Glutamatergic neuron (in vitro differentiated cells): ENCODE measurements at regions not wholly inside any gene's neighbourhood (a gene's known extent, or its start where the extent isn't known, plus 50 kb on each side); places are given as distances from the start of the nearest gene placed in this dataset.

Source experiments
- DNase-seq: peaks from one replicate; pipeline ENCODE4 v3.0.0; 2022
- H3K27ac Mint-ChIP-seq: one replicate; pipeline ENCODE4 v1.8.0; 2020; ENCODE audit warnings: mild to moderate bottlenecking, mixed read lengths, inconsistent platforms; ENCODE audit not compliant: unreplicated experiment
- H3K27me3 Mint-ChIP-seq: one replicate; pipeline ENCODE4 v1.8.0; 2020; ENCODE audit warnings: mild to moderate bottlenecking, moderate library complexity, mixed read lengths, inconsistent platforms; ENCODE audit not compliant: unreplicated experiment
- H3K36me3 Mint-ChIP-seq: one replicate; pipeline ENCODE4 v1.8.0; 2020; ENCODE audit warnings: mild to moderate bottlenecking, mixed read lengths, inconsistent platforms; ENCODE audit not compliant: unreplicated experiment
- H3K4me1 Mint-ChIP-seq: one replicate; pipeline ENCODE4 v1.8.0; 2020; ENCODE audit warnings: mild to moderate bottlenecking, low read depth, mixed read lengths, inconsistent platforms; ENCODE audit not compliant: unreplicated experiment
- H3K4me3 Mint-ChIP-seq: one replicate; pipeline ENCODE4 v1.8.0; 2020; ENCODE audit warnings: mild to moderate bottlenecking, mixed read lengths, inconsistent platforms; ENCODE audit not compliant: unreplicated experiment
- H3K9me3 Mint-ChIP-seq: one replicate; pipeline ENCODE4 v1.8.0; 2020; ENCODE audit warnings: mild to moderate bottlenecking, moderate library complexity, mixed read lengths, inconsistent platforms; ENCODE audit not compliant: unreplicated experiment
- TF ChIP-seq, protein P1 (sequence below): fragments of 200-600 bp; sonication (generic); IDR thresholded peaks from one replicate; pipeline ENCODE4 v1.5.0; 2021; ENCODE audit not compliant: partially characterized antibody, unreplicated experiment

DNA sequence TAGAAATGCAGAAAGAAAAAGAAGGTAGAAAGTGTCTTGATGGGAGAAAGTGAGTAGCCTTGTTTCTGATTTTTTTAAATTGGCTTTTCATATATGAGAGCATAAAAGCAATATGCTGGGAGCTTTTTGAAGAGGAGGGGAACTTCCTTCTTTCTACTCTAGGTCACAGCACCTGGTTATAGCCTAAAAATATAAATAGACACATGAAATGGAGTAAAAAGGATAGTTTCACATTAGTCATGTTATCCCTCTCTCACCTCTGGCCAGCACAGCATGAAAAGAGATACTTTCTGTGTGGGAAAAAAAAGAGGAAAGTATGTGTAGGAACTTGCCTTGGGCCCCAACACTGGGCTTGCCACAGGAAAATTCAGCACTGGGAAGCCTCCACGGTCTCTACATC, 292.2 kb upstream of the ZWINT start:
- Mint-ChIP-seq H3K4me1 (no peaks in the 10 kb centered on the region), H3K36me3 (peaks cover 7% of the 10 kb centered on the region), H3K9me3 (peaks cover 5% of the 10 kb centered on the region), H3K27me3 (peaks cover 1% of the 10 kb centered on the region), H3K4me3 (no peak overlapping the region), H3K27ac (no peak overlapping the region)
- TF ChIP-seq, protein P1, sequence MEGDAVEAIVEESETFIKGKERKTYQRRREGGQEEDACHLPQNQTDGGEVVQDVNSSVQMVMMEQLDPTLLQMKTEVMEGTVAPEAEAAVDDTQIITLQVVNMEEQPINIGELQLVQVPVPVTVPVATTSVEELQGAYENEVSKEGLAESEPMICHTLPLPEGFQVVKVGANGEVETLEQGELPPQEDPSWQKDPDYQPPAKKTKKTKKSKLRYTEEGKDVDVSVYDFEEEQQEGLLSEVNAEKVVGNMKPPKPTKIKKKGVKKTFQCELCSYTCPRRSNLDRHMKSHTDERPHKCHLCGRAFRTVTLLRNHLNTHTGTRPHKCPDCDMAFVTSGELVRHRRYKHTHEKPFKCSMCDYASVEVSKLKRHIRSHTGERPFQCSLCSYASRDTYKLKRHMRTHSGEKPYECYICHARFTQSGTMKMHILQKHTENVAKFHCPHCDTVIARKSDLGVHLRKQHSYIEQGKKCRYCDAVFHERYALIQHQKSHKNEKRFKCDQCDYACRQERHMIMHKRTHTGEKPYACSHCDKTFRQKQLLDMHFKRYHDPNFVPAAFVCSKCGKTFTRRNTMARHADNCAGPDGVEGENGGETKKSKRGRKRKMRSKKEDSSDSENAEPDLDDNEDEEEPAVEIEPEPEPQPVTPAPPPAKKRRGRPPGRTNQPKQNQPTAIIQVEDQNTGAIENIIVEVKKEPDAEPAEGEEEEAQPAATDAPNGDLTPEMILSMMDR, result no peak
- DNase-seq, result no peak

DNA sequence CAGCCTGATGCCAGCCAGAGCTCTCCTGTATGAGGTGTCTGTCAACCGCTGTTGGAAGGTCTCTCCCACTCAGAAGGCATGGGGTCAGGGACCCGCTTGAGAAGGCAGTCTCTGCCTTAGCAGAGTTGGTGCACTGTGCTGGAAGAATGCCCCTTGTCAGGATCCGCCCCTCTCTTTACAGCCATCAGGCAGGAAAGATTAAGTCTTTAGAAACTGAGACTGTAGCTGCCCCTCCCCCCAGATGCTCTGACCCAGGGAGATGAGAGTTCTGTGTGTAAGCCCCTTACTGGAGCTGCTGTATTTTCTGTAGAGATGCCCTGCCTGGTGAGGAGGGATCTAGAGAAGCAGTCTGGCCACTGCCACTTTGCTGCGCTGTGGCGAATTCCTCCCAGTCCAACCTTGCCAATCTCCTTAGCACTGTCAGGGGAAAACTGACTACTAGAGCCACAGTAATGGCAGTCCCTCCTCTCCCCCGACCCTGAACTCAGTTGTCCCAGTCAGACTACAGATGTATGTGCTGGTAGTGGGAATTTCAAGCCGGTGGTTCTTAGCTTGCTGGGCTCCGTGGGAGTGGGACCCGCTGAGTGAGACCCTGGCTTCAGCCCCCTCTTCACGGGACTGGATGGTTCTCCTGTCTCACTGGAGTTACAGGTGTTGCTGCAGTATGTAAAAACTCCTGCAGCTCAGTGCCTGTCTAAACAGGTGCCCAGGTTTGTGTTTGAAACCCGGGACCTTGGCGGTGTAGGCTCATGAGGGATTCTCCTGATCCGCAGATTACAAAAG, 285.5 kb upstream of the ZWINT start:
- DNase-seq, result no peak
- H3K4me1 Mint-ChIP-seq, result no peaks in the 10 kb centered on the region
- H3K9me3 Mint-ChIP-seq, result no peaks in the 10 kb centered on the region
- H3K27me3 Mint-ChIP-seq, result peaks cover 1% of the 10 kb centered on the region
- no peaks in the 10 kb centered on the region for H3K36me3 Mint-ChIP-seq
- TF ChIP-seq, protein P1, result no peak
- H3K27ac Mint-ChIP-seq, result no peak overlapping the region
- H3K4me3 Mint-ChIP-seq, result no peak overlapping the region

DNA sequence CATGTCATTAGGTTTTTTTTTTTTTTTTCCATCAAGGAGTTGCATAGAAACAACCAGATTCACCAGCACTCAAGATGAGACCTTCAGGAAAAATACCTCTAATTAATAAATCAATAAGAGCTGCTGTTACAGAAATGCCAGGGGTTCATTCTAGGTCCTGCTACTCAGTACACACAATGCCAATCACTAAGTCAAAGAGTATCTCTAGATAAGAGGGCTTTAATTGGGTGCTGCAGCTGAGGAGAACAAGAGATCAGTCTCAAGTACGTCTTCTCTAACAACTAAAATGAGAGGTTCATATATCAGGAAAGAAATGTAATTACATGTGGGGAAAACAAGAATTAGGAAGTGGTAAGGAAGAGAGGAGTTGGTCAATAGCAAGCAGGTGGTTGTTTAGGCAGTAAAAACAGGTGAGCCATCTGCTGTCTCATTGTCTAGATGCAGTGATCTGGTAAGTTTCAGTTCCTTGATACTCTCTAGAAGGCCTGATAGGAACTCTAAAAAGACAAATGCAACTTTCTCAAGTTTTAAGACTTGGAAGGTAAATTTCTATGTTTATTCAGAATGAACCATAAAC, 272.9 kb upstream of the ZWINT start:
- no peaks in the 10 kb centered on the region for H3K36me3 Mint-ChIP-seq
- H3K27ac Mint-ChIP-seq, result no peak overlapping the region
- H3K27me3 Mint-ChIP-seq, result no peaks in the 10 kb centered on the region
- no peak for DNase-seq
- TF ChIP-seq, protein P1, result no peak
- no peaks in the 10 kb centered on the region for H3K9me3 Mint-ChIP-seq
- H3K4me3 Mint-ChIP-seq, result no peak overlapping the region
- H3K4me1 Mint-ChIP-seq, result no peaks in the 10 kb centered on the region

DNA sequence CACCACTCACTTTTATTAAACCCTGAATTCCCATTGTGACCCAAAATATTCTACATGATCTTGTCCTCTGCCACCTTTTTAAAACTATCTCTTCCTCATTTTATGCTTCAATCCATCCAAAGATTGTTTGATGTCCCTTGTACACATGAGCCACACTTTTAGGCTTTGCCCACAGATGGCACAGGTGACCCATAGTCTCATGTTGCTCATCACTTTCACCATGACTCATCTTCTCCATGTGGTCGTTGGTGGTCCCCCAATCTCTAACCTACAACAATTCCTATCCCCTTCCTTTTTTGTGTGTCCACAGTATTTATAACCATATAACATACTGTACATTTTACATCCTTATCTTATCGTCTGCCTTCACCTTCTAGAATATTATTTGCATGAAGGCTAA, 271.5 kb upstream of the ZWINT start:
- Mint-ChIP-seq H3K4me1 (no peaks in the 10 kb centered on the region), H3K27ac (no peak overlapping the region)

DNA sequence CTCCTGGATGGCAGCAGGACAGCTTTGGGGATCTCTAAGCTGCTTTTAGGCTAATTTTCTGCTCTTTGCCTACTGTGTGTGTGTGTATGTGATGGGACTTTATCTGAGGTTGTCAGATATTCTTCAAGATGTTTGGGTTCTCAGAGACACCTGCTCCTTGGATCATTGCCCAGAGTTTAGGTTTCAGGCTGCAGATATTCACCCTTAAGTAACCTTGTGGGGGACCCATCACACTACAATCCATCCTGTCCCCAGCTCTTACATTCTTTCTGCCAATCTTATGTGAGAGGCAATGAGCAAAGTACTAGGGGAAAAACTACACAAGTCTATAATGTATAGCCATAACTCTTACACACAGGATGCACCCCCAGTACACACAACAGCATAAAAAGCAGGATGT, 263.0 kb upstream of the ZWINT start:
- H3K36me3 Mint-ChIP-seq, result no peaks in the 10 kb centered on the region
- no peak for DNase-seq
- no peaks in the 10 kb centered on the region for H3K27me3 Mint-ChIP-seq
- peaks cover 3% of the 10 kb centered on the region for H3K9me3 Mint-ChIP-seq
- H3K27ac Mint-ChIP-seq, result no peak overlapping the region
- TF ChIP-seq, protein P1, result no peak
- H3K4me3 Mint-ChIP-seq, result no peak overlapping the region
- no peaks in the 10 kb centered on the region for H3K4me1 Mint-ChIP-seq

More for the DNA sequence above, 271.5 kb upstream of the ZWINT start:
- H3K4me3 Mint-ChIP-seq, result no peak overlapping the region
- no peak for DNase-seq
- no peaks in the 10 kb centered on the region for H3K9me3 Mint-ChIP-seq
- no peaks in the 10 kb centered on the region for H3K36me3 Mint-ChIP-seq
- no peaks in the 10 kb centered on the region for H3K27me3 Mint-ChIP-seq
- TF ChIP-seq, protein P1, result no peak
